Gastroesophageal sphincter (tissue), 3 donors: ENCODE measurements at regions not wholly inside any gene's neighbourhood (a gene's known extent, or its start where the extent isn't known, plus 50 kb on each side); places are given as distances from the start of the nearest gene placed in this dataset.

ENCODE experiments used
- EP300 ChIP-seq: sonication (generic); formaldehyde crosslinking; IDR thresholded peaks from one replicate; pipeline ENCODE4 v1.6.1; 2017; ENCODE audit warnings: antibody characterized with exemption, mild to moderate bottlenecking
- POLR2A ChIP-seq, 2 donors: fragments of 450-650 bp; IDR thresholded peaks; one replicate each; pipeline ENCODE4 v1.6.1; 2017; ENCODE audit warnings: antibody characterized with exemption in 2 of 2, mild to moderate bottlenecking in 2 of 2, moderate library complexity in 1 of 2
- POLR2AphosphoS5 ChIP-seq: sonication (generic); formaldehyde crosslinking; IDR thresholded peaks from one replicate; pipeline ENCODE4 v1.6.1; 2017; ENCODE audit warnings: antibody characterized with exemption
- TF ChIP-seq, protein P1 (sequence below), 4 experiments: fragments of 200-600 bp in 2 of 4; fragments of 450-650 bp in 2 of 4; sonication (generic) in 1 of 4; IDR thresholded peaks; one replicate each; pipeline ENCODE4 v1.5.1; 2017 to 2019; ENCODE audit warnings: antibody characterized with exemption in 4 of 4, mild to moderate bottlenecking in 2 of 4, moderate library complexity in 2 of 4

DNA sequence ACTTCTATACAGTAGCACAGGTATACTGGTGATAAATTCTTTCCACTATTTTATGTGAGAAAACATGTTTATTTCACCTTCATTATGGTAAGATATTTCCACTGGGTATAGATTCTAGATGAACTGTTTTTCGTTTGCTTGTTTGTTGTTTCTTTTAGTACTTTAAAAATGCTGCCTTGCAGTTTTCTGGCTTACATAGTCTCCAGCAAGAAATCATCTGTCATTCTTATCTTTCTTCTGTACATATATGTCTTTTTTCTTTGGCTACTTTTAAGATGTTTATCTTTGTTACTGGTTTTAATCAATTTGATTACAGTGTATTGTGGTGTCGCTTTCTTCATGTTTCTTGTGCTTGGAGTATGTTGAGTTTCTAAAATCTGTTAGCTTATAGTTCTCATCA, 333.3 kb upstream of the HTR2A start:
- TF ChIP-seq POLR2AphosphoS5 (no peak), POLR2A (IDR thresholded peaks at IDR 0.05) (no peak), EP300 (no peak)
- TF ChIP-seq, protein P1, sequence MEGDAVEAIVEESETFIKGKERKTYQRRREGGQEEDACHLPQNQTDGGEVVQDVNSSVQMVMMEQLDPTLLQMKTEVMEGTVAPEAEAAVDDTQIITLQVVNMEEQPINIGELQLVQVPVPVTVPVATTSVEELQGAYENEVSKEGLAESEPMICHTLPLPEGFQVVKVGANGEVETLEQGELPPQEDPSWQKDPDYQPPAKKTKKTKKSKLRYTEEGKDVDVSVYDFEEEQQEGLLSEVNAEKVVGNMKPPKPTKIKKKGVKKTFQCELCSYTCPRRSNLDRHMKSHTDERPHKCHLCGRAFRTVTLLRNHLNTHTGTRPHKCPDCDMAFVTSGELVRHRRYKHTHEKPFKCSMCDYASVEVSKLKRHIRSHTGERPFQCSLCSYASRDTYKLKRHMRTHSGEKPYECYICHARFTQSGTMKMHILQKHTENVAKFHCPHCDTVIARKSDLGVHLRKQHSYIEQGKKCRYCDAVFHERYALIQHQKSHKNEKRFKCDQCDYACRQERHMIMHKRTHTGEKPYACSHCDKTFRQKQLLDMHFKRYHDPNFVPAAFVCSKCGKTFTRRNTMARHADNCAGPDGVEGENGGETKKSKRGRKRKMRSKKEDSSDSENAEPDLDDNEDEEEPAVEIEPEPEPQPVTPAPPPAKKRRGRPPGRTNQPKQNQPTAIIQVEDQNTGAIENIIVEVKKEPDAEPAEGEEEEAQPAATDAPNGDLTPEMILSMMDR (IDR thresholded peaks at IDR 0.05) = no peak
